Smooth muscle cell (in vitro differentiated cells): ENCODE measurements at regions not wholly inside any gene's neighbourhood (a gene's known extent, or its start where the extent isn't known, plus 50 kb on each side); places are given as distances from the start of the nearest gene placed in this dataset.

Source experiments
- DNase-seq: peaks from one replicate; lab custom pipeline; 2025; ENCODE audit not compliant: unreplicated experiment; lab: John Stamatoyannopoulos, UW
- H2AFZ ChIP-seq: fragments of 200-600 bp; sonication (generic); 2 replicates; pipeline ENCODE4 v1.6.0; 2016; ENCODE audit warnings: antibody characterized with exemption, low read depth, mild to moderate bottlenecking
- H3F3A ChIP-seq: fragments of 200-600 bp; sonication (generic); 2 replicates; pipeline ENCODE4 v1.6.0; 2017; ENCODE audit warnings: antibody characterized with exemption, low read depth
- H3K27ac ChIP-seq: fragments of 200-600 bp; sonication (generic); 2 replicates; pipeline ENCODE4 v1.5.1; 2016; ENCODE audit warnings: low read depth, mild to moderate bottlenecking
- H3K27me3 ChIP-seq: fragments of 200-600 bp; sonication (generic); 2 replicates; pipeline ENCODE4 v1.6.1; 2016; ENCODE audit warnings: low read depth, mild to moderate bottlenecking
- H3K36me3 ChIP-seq: fragments of 200-600 bp; sonication (generic); 2 replicates; pipeline ENCODE4 v1.5.1; 2016; ENCODE audit warnings: low read depth
- H3K4me1 ChIP-seq: fragments of 200-600 bp; sonication (generic); 2 replicates; pipeline ENCODE4 v1.5.1; 2016; ENCODE audit warnings: low read depth
- H3K4me2 ChIP-seq: fragments of 200-600 bp; sonication (generic); 2 replicates; pipeline ENCODE4 v1.6.0; 2016; ENCODE audit warnings: mild to moderate bottlenecking
- H3K4me3 ChIP-seq: fragments of 200-600 bp; sonication (generic); 2 replicates; pipeline ENCODE4 v1.5.1; 2016; ENCODE audit warnings: mild to moderate bottlenecking
- H3K79me2 ChIP-seq: fragments of 200-600 bp; sonication (generic); 2 replicates; pipeline ENCODE4 v1.6.0; 2016; ENCODE audit warnings: low read depth, mild to moderate bottlenecking
- H3K9ac ChIP-seq: fragments of 200-600 bp; sonication (generic); 2 replicates; pipeline ENCODE4 v1.6.0; 2016; ENCODE audit warnings: low read depth
- H3K9me3 ChIP-seq: fragments of 200-600 bp; sonication (generic); replicated peaks from 2 replicates; pipeline ENCODE4 v1.5.1; 2016; ENCODE audit warnings: low read depth
- H4K20me1 ChIP-seq: fragments of 200-600 bp; sonication (generic); 2 replicates; pipeline ENCODE4 v1.6.0; 2016; ENCODE audit warnings: low read depth
- WGBS: methylation state at CpG from one replicate; pipeline ENCODE4 v1.1.7; 2016; ENCODE audit warnings: low lambda C conversion rate; 5-methylcytosine and 5-hydroxymethylcytosine counted together
- TF ChIP-seq, protein P1 (sequence below): fragments of 200-600 bp; sonication (generic); IDR thresholded peaks from 2 replicates; pipeline ENCODE4 v1.5.1; 2017; ENCODE audit warnings: borderline replicate concordance, mild to moderate bottlenecking, antibody characterized with exemption; ENCODE audit not compliant: insufficient read depth, poor library complexity, severe bottlenecking

DNA sequence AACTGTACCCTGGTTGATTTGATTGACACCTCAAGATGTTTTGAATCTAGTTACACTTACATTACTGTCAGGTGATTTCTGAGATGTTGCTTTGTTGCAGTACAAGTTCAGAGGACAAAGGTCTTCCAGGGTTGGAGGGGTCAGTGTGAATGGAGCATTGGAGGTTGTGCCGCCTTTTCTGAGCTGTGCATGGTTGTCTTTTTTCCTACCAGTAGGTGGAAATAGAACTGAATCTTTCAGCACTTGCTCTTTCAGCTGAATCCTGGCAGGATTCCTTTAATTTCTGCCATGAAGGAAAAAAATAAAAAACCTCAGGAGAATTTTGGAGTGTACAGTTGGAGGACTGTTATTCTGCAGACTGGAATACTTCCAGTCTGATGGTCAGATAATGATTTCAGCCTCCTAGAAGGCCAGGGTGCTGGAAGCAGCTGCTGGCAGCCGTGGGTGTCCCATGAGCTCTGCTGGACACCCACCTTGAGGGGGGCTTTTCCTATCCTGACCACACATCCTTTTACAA lies 82.7 kb downstream of the PLCE1 start:
- WGBS, result 79% methylated on average over 2 of the region's 2 CpGs
- H3K4me2 ChIP-seq, result no peak overlapping the region
- no peak overlapping the region for H3K27ac ChIP-seq

DNA sequence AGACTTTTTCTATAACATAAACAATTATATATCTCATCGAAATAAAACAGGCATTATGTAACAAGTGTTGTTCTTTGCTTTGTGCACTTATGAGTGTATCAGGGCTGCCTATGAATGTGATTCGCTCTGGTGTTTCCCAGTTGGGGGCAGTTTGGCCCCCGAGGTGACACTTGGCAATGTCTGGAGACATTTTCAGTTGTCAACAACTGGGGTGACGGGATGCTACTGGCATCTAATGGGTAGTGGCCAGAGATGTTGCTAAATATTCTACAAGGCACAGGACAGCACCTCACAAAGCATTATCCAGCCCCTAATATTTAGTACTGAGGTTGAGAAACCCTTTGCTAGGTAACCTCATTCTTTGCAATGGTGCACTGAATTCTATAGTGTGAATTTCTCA lies 83.3 kb downstream of the PLCE1 start:
- TF ChIP-seq, protein P1, sequence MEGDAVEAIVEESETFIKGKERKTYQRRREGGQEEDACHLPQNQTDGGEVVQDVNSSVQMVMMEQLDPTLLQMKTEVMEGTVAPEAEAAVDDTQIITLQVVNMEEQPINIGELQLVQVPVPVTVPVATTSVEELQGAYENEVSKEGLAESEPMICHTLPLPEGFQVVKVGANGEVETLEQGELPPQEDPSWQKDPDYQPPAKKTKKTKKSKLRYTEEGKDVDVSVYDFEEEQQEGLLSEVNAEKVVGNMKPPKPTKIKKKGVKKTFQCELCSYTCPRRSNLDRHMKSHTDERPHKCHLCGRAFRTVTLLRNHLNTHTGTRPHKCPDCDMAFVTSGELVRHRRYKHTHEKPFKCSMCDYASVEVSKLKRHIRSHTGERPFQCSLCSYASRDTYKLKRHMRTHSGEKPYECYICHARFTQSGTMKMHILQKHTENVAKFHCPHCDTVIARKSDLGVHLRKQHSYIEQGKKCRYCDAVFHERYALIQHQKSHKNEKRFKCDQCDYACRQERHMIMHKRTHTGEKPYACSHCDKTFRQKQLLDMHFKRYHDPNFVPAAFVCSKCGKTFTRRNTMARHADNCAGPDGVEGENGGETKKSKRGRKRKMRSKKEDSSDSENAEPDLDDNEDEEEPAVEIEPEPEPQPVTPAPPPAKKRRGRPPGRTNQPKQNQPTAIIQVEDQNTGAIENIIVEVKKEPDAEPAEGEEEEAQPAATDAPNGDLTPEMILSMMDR, result no peak
- H3K27ac ChIP-seq, result no peak overlapping the region
- H2AFZ ChIP-seq, result no peak overlapping the region
- no peak overlapping the region for H3K4me3 ChIP-seq
- no peak for DNase-seq
- H4K20me1 ChIP-seq, result no peaks in the 10 kb centered on the region
- H3K9ac ChIP-seq, result no peak overlapping the region
- no peak overlapping the region for H3K4me2 ChIP-seq
- peaks cover 10% of the 10 kb centered on the region for H3K79me2 ChIP-seq
- WGBS, result 91% methylated on average over 4 of the region's 4 CpGs
- no peaks in the 10 kb centered on the region for H3K4me1 ChIP-seq
- no peaks in the 10 kb centered on the region for H3K27me3 ChIP-seq
- no peaks in the 10 kb centered on the region for H3K9me3 ChIP-seq
- H3K36me3 ChIP-seq, result no peaks in the 10 kb centered on the region
- no peaks in the 10 kb centered on the region for H3F3A ChIP-seq

More for the DNA sequence above, 82.7 kb downstream of the PLCE1 start:
- Histone ChIP-seq H3K9ac (no peak overlapping the region), H2AFZ (no peak overlapping the region), H3K27me3 (no peaks in the 10 kb centered on the region), H3F3A (no peaks in the 10 kb centered on the region), H4K20me1 (no peaks in the 10 kb centered on the region), H3K4me3 (no peak overlapping the region), H3K4me1 (no peaks in the 10 kb centered on the region), H3K79me2 (peaks cover 10% of the 10 kb centered on the region), H3K36me3 (no peaks in the 10 kb centered on the region), H3K9me3 (no peaks in the 10 kb centered on the region)
- TF ChIP-seq, protein P1, result peak; percentile 26
- no peak for DNase-seq

DNA sequence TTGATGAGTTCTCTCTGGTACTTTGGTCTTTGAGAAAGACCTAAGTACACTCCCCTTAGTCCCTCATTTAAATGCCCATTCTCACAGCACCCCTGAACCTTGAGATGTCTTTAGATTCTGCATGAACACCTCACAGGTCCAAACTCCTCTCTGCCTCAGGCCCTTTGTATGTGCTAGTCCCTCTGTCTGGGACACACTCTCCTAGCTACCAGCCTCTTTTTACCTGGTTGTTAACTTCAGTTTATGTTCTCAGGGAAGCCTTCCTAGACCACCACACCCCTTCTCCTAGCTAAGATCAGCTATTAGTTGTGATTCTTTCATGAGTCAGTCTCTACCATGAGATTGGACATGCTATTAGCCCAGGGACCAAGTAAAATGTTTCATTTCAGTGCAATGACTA lies 86.4 kb downstream of the PLCE1 start:
- Histone ChIP-seq H3K9ac (no peak overlapping the region), H3K27me3 (no peaks in the 10 kb centered on the region), H3K79me2 (peaks cover 10% of the 10 kb centered on the region), H3F3A (no peaks in the 10 kb centered on the region), H2AFZ (no peak overlapping the region), H3K9me3 (no peaks in the 10 kb centered on the region), H3K4me2 (no peak overlapping the region), H4K20me1 (no peaks in the 10 kb centered on the region), H3K36me3 (no peaks in the 10 kb centered on the region), H3K27ac (no peak overlapping the region), H3K4me1 (no peaks in the 10 kb centered on the region), H3K4me3 (no peak overlapping the region)
- TF ChIP-seq, protein P1, result no peak
- DNase-seq, result no peak

DNA sequence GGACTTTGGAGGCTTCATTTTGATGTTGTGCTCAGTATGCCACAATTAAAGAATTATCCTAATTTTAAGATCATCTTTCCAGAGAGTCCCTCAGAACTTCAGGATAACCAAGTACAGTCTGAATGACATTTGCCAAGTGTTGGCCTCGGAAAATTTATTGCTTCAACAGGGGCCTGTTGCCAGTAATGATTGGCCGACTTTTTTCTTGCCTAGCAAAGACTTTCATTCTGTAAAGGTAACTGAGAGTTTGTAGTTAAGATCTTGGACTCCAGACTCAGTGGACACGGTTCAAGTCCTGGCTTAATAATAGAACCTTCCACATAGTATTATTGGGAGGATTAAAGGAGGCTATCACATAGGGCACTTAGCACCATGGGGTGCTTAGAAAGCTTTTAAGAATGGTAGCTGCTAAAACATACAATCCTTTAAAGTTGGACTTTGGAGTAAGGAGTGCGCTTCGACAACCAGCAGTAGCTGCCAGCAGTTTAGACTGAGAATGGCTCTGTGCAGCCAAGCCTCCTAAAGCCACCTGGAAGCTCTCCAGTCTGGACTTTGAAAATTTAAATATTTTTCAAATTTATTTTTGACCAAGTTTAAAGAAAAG lies 90.0 kb downstream of the PLCE1 start:
- DNase-seq, result no peak
- peaks cover under 1% of the 10 kb centered on the region for H3K79me2 ChIP-seq
- 80% methylated on average over 5 of the region's 5 CpGs for WGBS
- no peak overlapping the region for H3K4me2 ChIP-seq
- H2AFZ ChIP-seq, result no peak overlapping the region
- no peaks in the 10 kb centered on the region for H3K36me3 ChIP-seq
- H3K27me3 ChIP-seq, result no peaks in the 10 kb centered on the region
- H4K20me1 ChIP-seq, result no peaks in the 10 kb centered on the region
- TF ChIP-seq, protein P1, result no peak
- H3K27ac ChIP-seq, result no peak overlapping the region
- no peaks in the 10 kb centered on the region for H3K9me3 ChIP-seq
- H3F3A ChIP-seq, result no peaks in the 10 kb centered on the region
- no peaks in the 10 kb centered on the region for H3K4me1 ChIP-seq
- no peak overlapping the region for H3K4me3 ChIP-seq
- no peak overlapping the region for H3K9ac ChIP-seq
